ENCODE measurements at regions not wholly inside any gene's neighbourhood (a gene's known extent, or its start where the extent isn't known, plus 50 kb on each side); places are given as distances from the start of the nearest gene placed in this dataset.

DNA sequence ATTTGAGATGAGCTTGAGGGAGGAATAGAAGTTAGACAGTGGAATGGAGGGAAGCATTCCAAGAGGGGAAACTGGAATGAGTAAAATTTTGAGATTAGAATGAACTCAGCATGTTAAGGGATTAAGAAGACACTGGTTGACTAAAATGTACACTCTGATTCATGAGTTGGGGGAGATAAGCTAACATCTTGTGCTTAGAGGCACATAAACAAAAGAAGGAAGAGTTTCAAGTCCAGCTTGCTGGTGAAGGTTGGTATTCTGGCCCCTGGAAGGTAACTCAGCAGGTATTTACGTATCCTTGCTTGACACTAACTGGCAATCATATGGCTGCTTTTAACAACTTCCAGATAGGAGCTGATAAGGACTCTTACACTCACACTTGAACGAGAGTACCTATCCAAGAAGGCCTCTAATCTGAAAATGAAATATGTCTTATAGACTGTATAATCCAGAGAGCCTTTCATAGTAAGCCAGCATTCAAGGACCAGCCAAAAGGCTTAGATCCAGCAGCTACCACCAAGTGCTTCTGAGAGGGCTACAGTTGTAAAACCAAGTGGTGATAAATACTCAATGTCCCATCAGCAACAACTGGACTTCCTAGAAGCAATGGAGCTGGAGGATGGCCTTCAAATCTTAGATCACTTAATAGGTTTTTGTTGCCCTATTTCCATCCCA is 149.7 kb upstream of the SERP2 start:
- no peak for DNase-seq (ENCODE audit: low spot score in 2 of 2)
- intact Hi-C loops (cut with DNase I; ENCODE audit: low total_unique reads), result no loop called here
- no peaks in the 10 kb centered on the region for H3K27me3 ChIP-seq
- H3K36me3 ChIP-seq, result no peaks in the 10 kb centered on the region
- peak overlapping the region; percentile 50 to 70 for H3K27ac ChIP-seq
- no peaks in the 10 kb centered on the region for H3K9me3 ChIP-seq
- TF ChIP-seq POLR2AphosphoS5 (IDR thresholded peaks at IDR 0.05) (no peak), POLR2A (IDR thresholded peaks at IDR 0.05) (no peak)
- TF ChIP-seq, protein P1, sequence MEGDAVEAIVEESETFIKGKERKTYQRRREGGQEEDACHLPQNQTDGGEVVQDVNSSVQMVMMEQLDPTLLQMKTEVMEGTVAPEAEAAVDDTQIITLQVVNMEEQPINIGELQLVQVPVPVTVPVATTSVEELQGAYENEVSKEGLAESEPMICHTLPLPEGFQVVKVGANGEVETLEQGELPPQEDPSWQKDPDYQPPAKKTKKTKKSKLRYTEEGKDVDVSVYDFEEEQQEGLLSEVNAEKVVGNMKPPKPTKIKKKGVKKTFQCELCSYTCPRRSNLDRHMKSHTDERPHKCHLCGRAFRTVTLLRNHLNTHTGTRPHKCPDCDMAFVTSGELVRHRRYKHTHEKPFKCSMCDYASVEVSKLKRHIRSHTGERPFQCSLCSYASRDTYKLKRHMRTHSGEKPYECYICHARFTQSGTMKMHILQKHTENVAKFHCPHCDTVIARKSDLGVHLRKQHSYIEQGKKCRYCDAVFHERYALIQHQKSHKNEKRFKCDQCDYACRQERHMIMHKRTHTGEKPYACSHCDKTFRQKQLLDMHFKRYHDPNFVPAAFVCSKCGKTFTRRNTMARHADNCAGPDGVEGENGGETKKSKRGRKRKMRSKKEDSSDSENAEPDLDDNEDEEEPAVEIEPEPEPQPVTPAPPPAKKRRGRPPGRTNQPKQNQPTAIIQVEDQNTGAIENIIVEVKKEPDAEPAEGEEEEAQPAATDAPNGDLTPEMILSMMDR (IDR thresholded peaks at IDR 0.05), result no peak
- H3K4me1 ChIP-seq, result no peaks in the 10 kb centered on the region
- H3K4me3 ChIP-seq, result no peak overlapping the region

DNA sequence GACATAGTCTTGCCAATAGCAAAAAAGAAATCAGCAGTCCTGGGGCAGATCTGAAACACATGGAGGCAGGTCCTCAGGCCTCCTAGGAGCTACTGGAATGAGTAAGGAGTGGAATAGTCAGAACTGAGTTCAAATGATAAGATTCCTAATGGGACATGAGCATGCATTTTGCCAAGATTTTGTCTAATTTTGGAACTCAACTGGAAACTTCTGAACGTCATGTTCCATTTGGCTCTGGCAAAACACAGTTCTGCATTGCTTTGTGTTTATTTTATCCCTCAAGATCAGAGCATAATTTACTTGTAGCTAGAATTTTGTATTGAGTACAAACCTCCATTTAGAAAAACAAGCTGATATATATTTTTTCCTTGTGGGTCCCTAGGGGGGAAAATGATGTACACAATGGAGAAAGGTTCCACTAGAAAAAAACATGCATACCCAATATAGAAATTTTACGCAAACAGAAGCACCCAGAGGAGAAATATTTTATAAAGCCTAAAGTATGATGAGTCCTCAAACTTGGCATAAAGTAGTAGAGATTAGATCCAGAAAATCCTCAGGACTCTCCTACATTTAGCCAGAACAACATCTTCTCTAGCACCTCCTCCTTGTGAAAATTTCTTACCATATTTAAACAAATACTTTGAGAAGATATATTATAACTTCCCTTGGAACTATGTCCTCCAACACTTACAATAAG is 149.0 kb upstream of the SERP2 start:
- no peaks in the 10 kb centered on the region for H3K36me3 ChIP-seq
- H3K9me3 ChIP-seq, result no peaks in the 10 kb centered on the region
- intact Hi-C loops (cut with DNase I; ENCODE audit: low total_unique reads), result no loop called here
- H3K4me3 ChIP-seq, result no peak overlapping the region
- no peak for DNase-seq (ENCODE audit: low spot score in 2 of 2)
- H3K4me1 ChIP-seq, result no peaks in the 10 kb centered on the region
- H3K27me3 ChIP-seq, result no peaks in the 10 kb centered on the region
- TF ChIP-seq, protein P1 (IDR thresholded peaks at IDR 0.05), result no peak
- TF ChIP-seq POLR2A (IDR thresholded peaks at IDR 0.05) (no peak), POLR2AphosphoS5 (IDR thresholded peaks at IDR 0.05) (peak in 2 of 3 donors; percentile 18 to 63)
- peak overlapping the region; percentile 72 to 81 for H3K27ac ChIP-seq

GRCh38 chr13:44229371-44230030 is 144.1 kb upstream of the SERP2 start:
- DNase-seq (ENCODE audit: low spot score in 2 of 2), result no peak
- Histone ChIP-seq H3K27me3 (no peaks in the 10 kb centered on the region), H3K9me3 (no peaks in the 10 kb centered on the region), H3K4me3 (no peak overlapping the region), H3K36me3 (no peaks in the 10 kb centered on the region), H3K4me1 (peaks cover 0 to 3% of the 10 kb centered on the region in 2 donors), H3K27ac (no peak overlapping the region)
- TF ChIP-seq POLR2A (IDR thresholded peaks at IDR 0.05) (no peak), POLR2AphosphoS5 (IDR thresholded peaks at IDR 0.05) (no peak)
- TF ChIP-seq, protein P1 (IDR thresholded peaks at IDR 0.05), result no peak
- intact Hi-C loops (cut with DNase I; ENCODE audit: low total_unique reads), result no loop called here

DNA sequence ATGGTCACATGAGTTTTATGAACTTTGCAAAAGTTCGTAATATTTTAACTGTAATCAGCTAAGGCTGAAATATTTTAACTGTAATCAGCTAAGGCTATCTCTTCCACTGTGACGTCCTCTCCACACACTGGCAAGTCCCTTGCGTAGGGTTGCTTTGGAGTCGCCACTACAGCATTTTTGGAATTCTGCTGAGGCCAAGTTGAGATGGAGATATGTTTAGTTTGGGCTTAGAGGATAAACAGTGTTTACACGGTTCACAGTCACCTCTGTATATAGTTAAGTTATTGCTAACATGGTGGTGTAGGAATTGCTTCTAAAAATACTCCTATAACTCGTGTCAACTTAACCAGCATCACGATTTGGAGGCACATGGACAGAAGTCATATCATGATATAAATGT is 143.6 kb upstream of the SERP2 start:
- H3K4me1 ChIP-seq, result peaks cover 0 to 3% of the 10 kb centered on the region in 2 donors
- no peak for TF ChIP-seq POLR2A (IDR thresholded peaks at IDR 0.05)
- TF ChIP-seq, protein P1 (IDR thresholded peaks at IDR 0.05), result no peak
- TF ChIP-seq POLR2AphosphoS5 (IDR thresholded peaks at IDR 0.05), result no peak
- H3K27ac ChIP-seq, result no peak overlapping the region
- no peak for DNase-seq (ENCODE audit: low spot score in 2 of 2)
- no peaks in the 10 kb centered on the region for H3K9me3 ChIP-seq
- no peaks in the 10 kb centered on the region for H3K27me3 ChIP-seq
- no peak overlapping the region for H3K4me3 ChIP-seq
- intact Hi-C loops (cut with DNase I; ENCODE audit: low total_unique reads), result no loop called here
- no peaks in the 10 kb centered on the region for H3K36me3 ChIP-seq

DNA sequence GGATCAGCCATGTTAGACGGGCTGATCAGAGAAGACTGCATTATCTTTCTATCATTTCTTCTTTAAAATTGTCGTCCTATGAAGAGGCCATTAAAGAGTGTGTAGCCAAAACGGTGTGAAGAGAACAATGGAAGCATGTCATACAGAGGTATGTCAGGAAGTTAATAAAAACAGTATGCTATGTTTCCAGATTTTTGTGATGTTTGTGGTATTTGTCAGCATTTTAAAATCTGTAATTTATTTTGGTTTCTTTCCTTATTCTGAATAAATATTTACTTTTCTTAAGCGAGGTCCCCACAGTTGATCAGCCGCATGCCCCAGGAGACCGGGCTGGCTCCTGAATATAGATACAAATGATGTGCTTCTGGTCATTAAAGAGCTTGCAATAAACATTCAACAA is 142.9 kb upstream of the SERP2 start:
- Histone ChIP-seq H3K4me1 (peaks cover 0 to 3% of the 10 kb centered on the region in 2 donors), H3K27ac (no peak overlapping the region), H3K4me3 (no peak overlapping the region), H3K9me3 (no peaks in the 10 kb centered on the region), H3K27me3 (no peaks in the 10 kb centered on the region), H3K36me3 (no peaks in the 10 kb centered on the region)
- intact Hi-C loops (cut with DNase I; ENCODE audit: low total_unique reads), result no loop called here
- DNase-seq (ENCODE audit: low spot score in 2 of 2), result no peak
- TF ChIP-seq POLR2AphosphoS5 (IDR thresholded peaks at IDR 0.05) (no peak), POLR2A (IDR thresholded peaks at IDR 0.05) (no peak)
- TF ChIP-seq, protein P1 (IDR thresholded peaks at IDR 0.05), result no peak
